HCT116 (cell line): ENCODE measurements at regions not wholly inside any gene's neighbourhood (a gene's known extent, or its start where the extent isn't known, plus 50 kb on each side); places are given as distances from the start of the nearest gene placed in this dataset.

Experiments used
- ATAC-seq: fragments of 200-7000 bp; cut with Tn5 transposase; 2 replicates; pipeline ENCODE4 v1.9.1; 2020; ENCODE audit warnings: mild to moderate bottlenecking, moderate library complexity
- BruUV-seq: library from RNA; stranded (reverse); fragments of 400-500 nt; replicated peaks from 2 replicates; lab custom pipeline; 2021; lab: Mats Ljungman, UMichigan
- CTCF ChIA-PET: fragments of 300-600 bp; sonication (Branson Sonifier 250); formaldehyde crosslinking; loops from one replicate; lab custom pipeline; 2021; ENCODE audit warnings: antibody characterized with exemption; lab: Charles Lee
- POLR2A ChIA-PET: fragments of 300-600, 350-600 bp; sonication (Branson Sonifier 250); formaldehyde crosslinking; loops from one replicate; lab custom pipeline; 2021; ENCODE audit warnings: antibody characterized with exemption; lab: Charles Lee
- RAD21 ChIA-PET, 2 experiments: fragments of 300-600 bp; sonication (Branson Sonifier 250); formaldehyde crosslinking; loops; one replicate each; lab custom pipeline; 2023; ENCODE audit warnings: low total read pairs in 2 of 2; ENCODE audit not compliant: uncharacterized antibody in 2 of 2, unreplicated experiment in 2 of 2, low non-redundant PET in 1 of 2; lab: Charles Lee
- DNase-seq: peaks from one replicate; pipeline ENCODE4 v3.0.0-alpha.2; 2010; ENCODE audit warnings: low read depth, low spot score
- H2AFZ ChIP-seq: fragments of 200-600 bp; shearing (Covaris generic), sonication (generic); 2 replicates; pipeline ENCODE4 v1.6.1; 2017; ENCODE audit warnings: low read depth, mixed run types, mixed read lengths, antibody characterized with exemption, low read length; ENCODE audit not compliant: poor library complexity, severe bottlenecking
- H3K27ac ChIP-seq: 2 replicates; pipeline ENCODE4 v1.5.1; 2012; ENCODE audit warnings: low read depth, low read length
- H3K27me3 ChIP-seq: fragments of 200-600 bp; sonication (generic); 2 replicates; pipeline ENCODE4 v1.6.1; 2016; ENCODE audit warnings: mixed run types, low read length, mixed read lengths; ENCODE audit not compliant: insufficient read depth
- H3K36me3 ChIP-seq, 2 experiments: fragments of 200-500 bp in 1 of 2; fragments of 200-600 bp in 1 of 2; sonication (Bioruptor generic) in 1 of 2; sonication (generic) in 1 of 2; 2 replicates each; pipeline versions ENCODE4 v1.5.1 to v1.6.1; 2014 to 2016; ENCODE audit warnings: low read length in 2 of 2, inconsistent platforms in 1 of 2, mixed read lengths in 1 of 2, mixed run types in 1 of 2; ENCODE audit not compliant: insufficient read depth in 2 of 2, control insufficient read depth in 1 of 2
- H3K4me1 ChIP-seq, 2 experiments: fragments of 200-600 bp in 1 of 2; sonication (generic) in 1 of 2; 2 replicates each; pipeline versions ENCODE4 v1.5.1 to v1.6.1; 2012 to 2017; ENCODE audit warnings: low read length in 2 of 2, inconsistent platforms in 1 of 2, mild to moderate bottlenecking in 1 of 2, mixed read lengths in 1 of 2, mixed run types in 1 of 2, moderate library complexity in 1 of 2; ENCODE audit not compliant: insufficient read depth in 2 of 2, control insufficient read depth in 1 of 2
- H3K4me2 ChIP-seq: fragments of 200-600 bp; sonication (generic); 2 replicates; pipeline ENCODE4 v1.6.1; 2017; ENCODE audit warnings: mixed run types, low read length, mixed read lengths
- H3K4me3 ChIP-seq, 2 experiments: fragments of 200-600 bp in 1 of 2; sonication (generic) in 1 of 2; replicated peaks in 1 of 2; 2 replicates each; pipeline ENCODE4 v1.5.1; 2011 to 2016; ENCODE audit warnings: low read length in 2 of 2, control low read depth in 1 of 2, low read depth in 1 of 2, mild to moderate bottlenecking in 1 of 2, mixed read lengths in 1 of 2, mixed run types in 1 of 2
- H3K79me2 ChIP-seq: fragments of 200-600 bp; sonication (generic); 2 replicates; pipeline ENCODE4 v1.6.1; 2017; ENCODE audit warnings: mild to moderate bottlenecking, mixed run types, low read length, moderate library complexity, mixed read lengths; ENCODE audit not compliant: insufficient read depth
- H3K9ac ChIP-seq: fragments of 200-600 bp; sonication (generic); 2 replicates; pipeline ENCODE4 v1.6.1; 2016; ENCODE audit warnings: low read length, mixed read lengths
- H3K9me2 ChIP-seq: fragments of 200-600 bp; sonication (generic), shearing (Covaris generic); 2 replicates; pipeline ENCODE4 v1.6.1; 2017; ENCODE audit warnings: mixed run types, mild to moderate bottlenecking, moderate library complexity; ENCODE audit not compliant: insufficient read depth
- H3K9me3 ChIP-seq, 2 experiments: fragments of 200-500 bp in 1 of 2; fragments of 200-600 bp in 1 of 2; sonication (Bioruptor generic) in 1 of 2; sonication (generic) in 1 of 2; 2 replicates each; pipeline ENCODE4 v1.6.1; 2014 to 2017; ENCODE audit warnings: low read length in 2 of 2, mixed read lengths in 2 of 2, inconsistent platforms in 1 of 2, low read depth in 1 of 2, mild to moderate bottlenecking in 1 of 2, mixed run types in 1 of 2, moderate library complexity in 1 of 2; ENCODE audit not compliant: control insufficient read depth in 1 of 2, insufficient read depth in 1 of 2
- H4K20me1 ChIP-seq: fragments of 200-600 bp; sonication (generic), shearing (Covaris generic); 2 replicates; pipeline ENCODE4 v1.6.1; 2017; ENCODE audit warnings: mixed run types, mild to moderate bottlenecking, moderate library complexity; ENCODE audit not compliant: insufficient read depth
- CEBPB ChIP-seq: IDR thresholded peaks from 2 replicates; pipeline ENCODE4 v1.6.1; 2012; ENCODE audit warnings: low read depth
- FOSL1 ChIP-seq: IDR thresholded peaks from 2 replicates; pipeline ENCODE4 v1.6.1; 2012; ENCODE audit warnings: low read depth
- JUND ChIP-seq: IDR thresholded peaks from 2 replicates; pipeline ENCODE4 v1.6.1; 2012
- POLR2A ChIP-seq: IDR thresholded peaks from 2 replicates; pipeline ENCODE4 v1.7.0; 2011; ENCODE audit warnings: borderline replicate concordance; ENCODE audit not compliant: insufficient read depth, insufficient read length; ENCODE audit errors: extremely low read depth
- RAD21 ChIP-seq: IDR thresholded peaks from 2 replicates; pipeline ENCODE4 v1.6.1; 2012; ENCODE audit warnings: low read depth, mild to moderate bottlenecking
- SP1 ChIP-seq: IDR thresholded peaks from 2 replicates; pipeline ENCODE4 v1.6.1; 2012; ENCODE audit warnings: low read depth
- intact Hi-C: fragments of 100-400 bp; cut with micrococcal nuclease; formaldehyde crosslinking; loops from 2 replicates; pipeline ENCODE4 v1.10.0; 2022
- TF ChIP-seq, protein P1 (sequence below), 3 experiments: fragments of 200-600 bp in 1 of 3; sonication (generic) in 1 of 3; IDR thresholded peaks in 2 of 3; conservative IDR thresholded peaks in 1 of 3; 2 replicates each; pipeline ENCODE4 v1.5.1; 2012 to 2017; ENCODE audit warnings: low read depth in 2 of 3, low read length in 2 of 3, antibody characterized with exemption in 1 of 3, borderline replicate concordance in 1 of 3, control low read depth in 1 of 3, mild to moderate bottlenecking in 1 of 3, mixed read lengths in 1 of 3, mixed run types in 1 of 3, moderate library complexity in 1 of 3; ENCODE audit not compliant: insufficient read depth in 1 of 3

DNA sequence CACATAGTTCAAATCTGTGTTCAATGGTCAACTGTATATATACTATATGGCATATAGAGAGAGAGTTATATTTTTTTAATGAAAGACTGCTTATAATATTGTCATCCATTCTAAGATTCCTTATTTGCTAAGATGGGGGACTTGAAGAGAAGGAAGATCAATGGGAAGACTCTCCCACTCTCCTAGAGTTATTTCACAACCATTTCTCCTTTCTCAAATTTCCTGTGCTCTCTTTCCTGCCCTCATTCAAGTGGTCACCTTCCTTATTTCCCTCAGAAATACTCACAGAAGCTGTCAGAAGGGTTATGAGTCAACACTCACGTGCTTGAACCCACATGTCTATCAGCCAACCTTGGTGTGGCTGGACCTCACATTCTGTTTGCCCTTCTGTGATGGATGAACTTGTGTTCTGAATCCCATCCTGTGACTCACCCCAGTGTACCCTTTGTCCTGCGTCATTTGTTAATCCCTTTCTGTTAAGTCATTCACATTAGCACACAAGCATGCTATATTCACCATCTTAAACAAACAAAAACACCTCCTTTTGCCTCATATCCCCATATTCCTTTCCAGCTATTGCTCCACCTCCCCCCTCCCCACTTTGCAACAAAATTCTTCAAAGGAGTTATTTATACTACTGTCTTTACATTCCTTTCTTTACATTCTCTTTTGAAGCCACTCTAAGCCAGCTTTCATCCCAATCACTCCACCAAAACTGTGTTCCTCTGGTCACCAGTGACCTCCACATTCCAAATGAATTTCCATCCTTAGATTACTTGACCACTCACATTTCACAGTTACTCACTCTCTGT is 279.3 kb upstream of the TCF21 start:
- BruUV-seq, result no TSS peak
- Histone ChIP-seq H3K9me2 (no peaks in the 10 kb centered on the region), H4K20me1 (no peaks in the 10 kb centered on the region), H3K9ac (no peak overlapping the region), H3K27ac (peak overlapping the region; percentile 73; the same call in 1 of the 2 replicates), H3K4me2 (peak overlapping the region; percentile 30; the same call in 1 of the 2 replicates), H3K27me3 (no peaks in the 10 kb centered on the region), H3K36me3 (no peaks in the 10 kb centered on the region), H3K9me3 (no peaks in the 10 kb centered on the region), H3K4me1 (peaks cover 7 to 20% of the 10 kb centered on the region in 2 experiments; a peak in 3 of 4 replicates), H3K4me3 (no peak overlapping the region), H3K79me2 (no peaks in the 10 kb centered on the region), H2AFZ (no peak overlapping the region)
- ChIA-PET POLR2A (no interaction called here), RAD21 (no interaction called here), CTCF (no interaction called here)
- peak; percentile 86 for ATAC-seq
- intact Hi-C loops, result no loop called here
- TF ChIP-seq JUND, result peak; percentile 41
- TF ChIP-seq FOSL1, result peak; percentile 25; the same call in 1 of the 2 replicates
- peak; percentile 24 for TF ChIP-seq SP1
- peak; percentile 21; the same call in 1 of the 2 replicates for TF ChIP-seq CEBPB
- no peak for TF ChIP-seq POLR2A
- peak; percentile 85 for DNase-seq

DNA sequence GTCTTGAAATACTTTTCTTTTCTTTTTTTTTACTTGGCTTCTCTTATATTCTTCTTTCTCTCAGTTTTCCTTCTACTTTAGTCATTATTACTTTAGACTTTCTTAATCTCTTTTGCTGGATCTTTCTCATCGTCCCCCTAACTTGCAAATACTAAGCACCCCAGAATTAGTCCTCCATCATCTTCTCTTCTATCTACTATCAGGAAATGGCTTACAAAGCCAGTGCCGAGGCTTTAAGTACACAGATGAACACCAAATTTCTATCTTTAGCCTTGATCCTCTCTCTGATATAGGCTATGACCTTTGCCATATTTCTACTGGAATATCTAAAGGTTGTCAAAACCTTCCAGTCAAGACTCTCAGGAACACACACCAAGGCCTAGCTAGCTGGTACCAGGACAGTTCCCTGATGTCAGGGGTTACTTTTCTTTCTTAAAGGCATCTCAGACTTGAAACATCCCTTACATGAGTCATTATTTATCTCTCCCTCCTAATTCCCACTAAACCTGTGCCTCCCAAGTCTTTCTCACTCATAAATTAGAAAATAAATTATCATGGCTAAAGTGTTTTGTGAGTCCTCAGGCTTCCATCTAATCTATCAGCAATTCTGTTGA is 278.6 kb upstream of the TCF21 start:
- RAD21 ChIA-PET, result no interaction called here
- H3K27me3 ChIP-seq, result no peaks in the 10 kb centered on the region
- peak overlapping the region; percentile 73 for H3K27ac ChIP-seq
- TF ChIP-seq RAD21 (no peak), JUND (no peak), POLR2A (no peak)
- TF ChIP-seq, protein P1, sequence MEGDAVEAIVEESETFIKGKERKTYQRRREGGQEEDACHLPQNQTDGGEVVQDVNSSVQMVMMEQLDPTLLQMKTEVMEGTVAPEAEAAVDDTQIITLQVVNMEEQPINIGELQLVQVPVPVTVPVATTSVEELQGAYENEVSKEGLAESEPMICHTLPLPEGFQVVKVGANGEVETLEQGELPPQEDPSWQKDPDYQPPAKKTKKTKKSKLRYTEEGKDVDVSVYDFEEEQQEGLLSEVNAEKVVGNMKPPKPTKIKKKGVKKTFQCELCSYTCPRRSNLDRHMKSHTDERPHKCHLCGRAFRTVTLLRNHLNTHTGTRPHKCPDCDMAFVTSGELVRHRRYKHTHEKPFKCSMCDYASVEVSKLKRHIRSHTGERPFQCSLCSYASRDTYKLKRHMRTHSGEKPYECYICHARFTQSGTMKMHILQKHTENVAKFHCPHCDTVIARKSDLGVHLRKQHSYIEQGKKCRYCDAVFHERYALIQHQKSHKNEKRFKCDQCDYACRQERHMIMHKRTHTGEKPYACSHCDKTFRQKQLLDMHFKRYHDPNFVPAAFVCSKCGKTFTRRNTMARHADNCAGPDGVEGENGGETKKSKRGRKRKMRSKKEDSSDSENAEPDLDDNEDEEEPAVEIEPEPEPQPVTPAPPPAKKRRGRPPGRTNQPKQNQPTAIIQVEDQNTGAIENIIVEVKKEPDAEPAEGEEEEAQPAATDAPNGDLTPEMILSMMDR (IDR thresholded peaks at IDR 0.05 in 2 of 3, conservative IDR thresholded peaks at IDR 0.05 in 1 of 3; ENCODE audit: borderline replicate concordance in 1 of 3, insufficient read depth in 1 of 3, low read depth in 2 of 3, low read length in 2 of 3), result no peak
- TF ChIP-seq, all 23 proteins: peak for 0
- DNase-seq (no peak), ATAC-seq (no peak)
- no peaks in the 10 kb centered on the region for H3K9me3 ChIP-seq
- intact Hi-C loops, result no loop called here
- TSS peak; percentile 73 for BruUV-seq
- no peak overlapping the region for H2AFZ ChIP-seq
- no peaks in the 10 kb centered on the region for H4K20me1 ChIP-seq
- H3K4me1 ChIP-seq, result peaks cover 7 to 20% of the 10 kb centered on the region in 2 experiments; a peak in 3 of 4 replicates
- no peaks in the 10 kb centered on the region for H3K79me2 ChIP-seq
- ChIA-PET CTCF (no interaction called here), POLR2A (no interaction called here)
- no peaks in the 10 kb centered on the region for H3K9me2 ChIP-seq
- H3K9ac ChIP-seq, result 0 out of 2 replicates have a peak overlapping the region, but pooled peaks have one; percentile 2
- no peak overlapping the region for H3K4me3 ChIP-seq
- H3K36me3 ChIP-seq, result no peaks in the 10 kb centered on the region
- peak overlapping the region; percentile 30; the same call in 1 of the 2 replicates for H3K4me2 ChIP-seq
